ENCODE measurements at regions not wholly inside any gene's neighbourhood (a gene's known extent, or its start where the extent isn't known, plus 50 kb on each side); places are given as distances from the start of the nearest gene placed in this dataset.

- H3K9me3 ChIP-seq (replicated peaks; ENCODE audit: control insufficient read depth, insufficient read depth, low read length): no peaks in the 10 kb centered on the region
- DNase-seq (ENCODE audit: low read depth, low spot score) (no peak), FAIRE-seq (no peak), ATAC-seq (no peak)
- no peak overlapping the region for H3K4me3 ChIP-seq
- H3K27me3 ChIP-seq (replicated peaks in 1 of 2; ENCODE audit: control insufficient read depth in 2 of 2, insufficient read depth in 2 of 2, low read length in 1 of 2): no peaks in the 10 kb centered on the region
- RAD21 ChIA-PET (ENCODE audit: unreplicated experiment): no interaction called here
- H4K20me1 ChIP-seq (ENCODE audit: control insufficient read depth, insufficient read depth): no peaks in the 10 kb centered on the region
- in situ Hi-C loops (cut with MboI): no loop called here
- H3K79me2 ChIP-seq (ENCODE audit: control insufficient read depth, insufficient read depth, low read length): no peaks in the 10 kb centered on the region
- no peak overlapping the region for H3K9ac ChIP-seq (ENCODE audit: control insufficient read depth, insufficient read depth, low read length)
- H3K4me2 ChIP-seq (ENCODE audit: control insufficient read depth, insufficient read depth): no peak overlapping the region
- H3K36me3 ChIP-seq (ENCODE audit: control insufficient read depth in 2 of 2, insufficient read depth in 2 of 2, low read length in 1 of 2): no peaks in the 10 kb centered on the region
- no TSS peak for BruUV-seq (replicated peaks)
- no peaks in the 10 kb centered on the region for H3K4me1 ChIP-seq (ENCODE audit: control insufficient read depth, insufficient read depth, low read length)
- POLR2A ChIA-PET: no interaction called here
- H3K27ac ChIP-seq (ENCODE audit: control insufficient read depth, insufficient read depth): no peak overlapping the region
- TF ChIP-seq RAD21 (IDR thresholded peaks at IDR 0.05; ENCODE audit: insufficient read depth, low read depth, low read length) (no peak), NFXL1 (IDR thresholded peaks at IDR 0.05; ENCODE audit: borderline replicate concordance) (no peak), NR2C1 (IDR thresholded peaks at IDR 0.05) (no peak), FOS (IDR thresholded peaks at IDR 0.05; ENCODE audit: borderline replicate concordance, extremely low read depth, insufficient read length) (no peak), MAX (IDR thresholded peaks at IDR 0.05; ENCODE audit: low read depth, low read length) (no peak), RUNX3 (IDR thresholded peaks at IDR 0.05; ENCODE audit: low read length) (no peak), NFIC (IDR thresholded peaks at IDR 0.05; ENCODE audit: low read depth, low read length) (no peak), MTA2 (IDR thresholded peaks at IDR 0.05; ENCODE audit: low read depth) (no peak)
- TF ChIP-seq, protein P1, sequence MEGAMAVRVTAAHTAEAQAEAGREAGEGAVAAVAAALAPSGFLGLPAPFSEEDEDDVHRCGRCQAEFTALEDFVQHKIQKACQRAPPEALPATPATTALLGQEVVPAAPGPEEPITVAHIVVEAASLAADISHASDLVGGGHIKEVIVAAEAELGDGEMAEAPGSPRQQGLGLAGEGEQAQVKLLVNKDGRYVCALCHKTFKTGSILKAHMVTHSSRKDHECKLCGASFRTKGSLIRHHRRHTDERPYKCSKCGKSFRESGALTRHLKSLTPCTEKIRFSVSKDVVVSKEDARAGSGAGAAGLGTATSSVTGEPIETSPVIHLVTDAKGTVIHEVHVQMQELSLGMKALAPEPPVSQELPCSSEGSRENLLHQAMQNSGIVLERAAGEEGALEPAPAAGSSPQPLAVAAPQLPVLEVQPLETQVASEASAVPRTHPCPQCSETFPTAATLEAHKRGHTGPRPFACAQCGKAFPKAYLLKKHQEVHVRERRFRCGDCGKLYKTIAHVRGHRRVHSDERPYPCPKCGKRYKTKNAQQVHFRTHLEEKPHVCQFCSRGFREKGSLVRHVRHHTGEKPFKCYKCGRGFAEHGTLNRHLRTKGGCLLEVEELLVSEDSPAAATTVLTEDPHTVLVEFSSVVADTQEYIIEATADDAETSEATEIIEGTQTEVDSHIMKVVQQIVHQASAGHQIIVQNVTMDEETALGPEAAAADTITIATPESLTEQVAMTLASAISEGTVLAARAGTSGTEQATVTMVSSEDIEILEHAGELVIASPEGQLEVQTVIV (IDR thresholded peaks at IDR 0.05; ENCODE audit: borderline replicate concordance, partially characterized antibody): no peak
- TF ChIP-seq, protein P2, sequence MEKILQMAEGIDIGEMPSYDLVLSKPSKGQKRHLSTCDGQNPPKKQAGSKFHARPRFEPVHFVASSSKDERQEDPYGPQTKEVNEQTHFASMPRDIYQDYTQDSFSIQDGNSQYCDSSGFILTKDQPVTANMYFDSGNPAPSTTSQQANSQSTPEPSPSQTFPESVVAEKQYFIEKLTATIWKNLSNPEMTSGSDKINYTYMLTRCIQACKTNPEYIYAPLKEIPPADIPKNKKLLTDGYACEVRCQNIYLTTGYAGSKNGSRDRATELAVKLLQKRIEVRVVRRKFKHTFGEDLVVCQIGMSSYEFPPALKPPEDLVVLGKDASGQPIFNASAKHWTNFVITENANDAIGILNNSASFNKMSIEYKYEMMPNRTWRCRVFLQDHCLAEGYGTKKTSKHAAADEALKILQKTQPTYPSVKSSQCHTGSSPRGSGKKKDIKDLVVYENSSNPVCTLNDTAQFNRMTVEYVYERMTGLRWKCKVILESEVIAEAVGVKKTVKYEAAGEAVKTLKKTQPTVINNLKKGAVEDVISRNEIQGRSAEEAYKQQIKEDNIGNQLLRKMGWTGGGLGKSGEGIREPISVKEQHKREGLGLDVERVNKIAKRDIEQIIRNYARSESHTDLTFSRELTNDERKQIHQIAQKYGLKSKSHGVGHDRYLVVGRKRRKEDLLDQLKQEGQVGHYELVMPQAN (conservative IDR thresholded peaks at IDR 0.05): no peak
- CTCF ChIA-PET: no interaction called here
- WGBS (ENCODE audit: insufficient coverage, insufficient replicate concordance, low lambda C conversion rate, missing lambda C conversion rate): 4% methylated on average over 6 of the region's 6 CpGs
- SMC1A ChIA-PET (ENCODE audit: uncharacterized antibody, unreplicated experiment): interaction anchor here (0.6 kb wide), 1 partner anchor 116 kb away, joined by 3 read pairs; no protein-coding TSS in a partner anchor
- intact Hi-C loops (cut with micrococcal nuclease; ENCODE audit: unreplicated experiment): no loop called here
- no peak overlapping the region for H2AFZ ChIP-seq (ENCODE audit: control insufficient read depth, low read depth, low read length)
These were observed 727.4 kb downstream of the ETS1 start for GRCh38 chr11:127859941-127860354.

All from GM12878 (cell line).